ENCODE measurements at regions not wholly inside any gene's neighbourhood (a gene's known extent, or its start where the extent isn't known, plus 50 kb on each side); places are given as distances from the start of the nearest gene placed in this dataset.
"Not testable (repeated sequence)": the region's sequence is repeated elsewhere in the genome, so short reads cannot be mapped to it uniquely, and the experiment has no call there.

DNA sequence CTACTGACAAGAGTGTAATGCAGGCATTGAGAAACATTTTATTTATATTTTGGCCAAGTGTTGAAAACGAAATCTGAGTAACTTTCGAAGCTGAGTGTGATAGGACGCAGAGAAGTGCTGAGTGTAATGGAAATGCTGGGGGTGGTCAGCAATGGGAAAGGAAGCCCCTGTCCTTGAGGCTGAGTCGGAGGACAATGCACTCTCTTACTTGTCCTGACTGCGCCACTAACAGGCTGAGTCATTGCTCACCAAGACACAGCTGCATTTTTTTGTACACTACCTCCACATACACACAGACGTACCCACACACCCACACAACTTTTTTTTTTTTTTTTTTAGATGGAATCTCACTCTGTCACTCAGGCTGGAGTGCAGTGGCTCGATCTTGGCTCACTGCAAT, 637.7 kb downstream of the SLCO4C1 start:
- Mint-ChIP-seq H3K27ac (no peak overlapping the region), H3K9me3 (no peaks in the 10 kb centered on the region), H3K27me3 (no peaks in the 10 kb centered on the region), H3K4me3 (no peak overlapping the region), H3K36me3 (no peaks in the 10 kb centered on the region), H3K4me1 (ENCODE audit: low read depth) (no peaks in the 10 kb centered on the region)
- POLR2A ChIA-PET = no interaction called here
- CTCF ChIA-PET = no interaction called here
- DNase-seq = no peak
- intact Hi-C loops (cut with micrococcal nuclease) = no loop called here

DNA sequence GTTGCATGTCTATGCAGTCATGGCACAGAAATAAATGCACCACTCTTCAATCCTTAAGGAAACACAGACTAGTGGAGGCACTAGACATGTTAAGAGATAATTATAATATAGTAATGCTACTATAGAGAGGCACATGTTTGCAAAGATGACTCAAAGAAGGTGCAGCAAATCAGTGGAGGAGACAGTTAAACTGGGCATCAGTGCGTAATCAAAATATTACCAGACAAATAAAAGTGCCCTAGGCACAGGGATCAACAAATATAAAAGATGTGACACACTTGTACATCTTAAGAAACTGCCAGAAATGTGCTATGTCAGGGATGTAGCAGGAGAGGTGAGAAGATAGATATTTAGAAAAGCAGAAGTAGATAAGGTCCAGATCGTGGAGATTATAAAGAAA, 642.1 kb downstream of the SLCO4C1 start:
- intact Hi-C loops (cut with micrococcal nuclease) = no loop called here
- CTCF ChIA-PET = no interaction called here
- POLR2A ChIA-PET = no interaction called here
- no peaks in the 10 kb centered on the region for H3K9me3 Mint-ChIP-seq
- no peaks in the 10 kb centered on the region for H3K36me3 Mint-ChIP-seq
- no peak overlapping the region for H3K27ac Mint-ChIP-seq
- DNase-seq = no peak
- H3K4me1 Mint-ChIP-seq (ENCODE audit: low read depth) = no peaks in the 10 kb centered on the region
- H3K27me3 Mint-ChIP-seq = no peaks in the 10 kb centered on the region
- no peak overlapping the region for H3K4me3 Mint-ChIP-seq

DNA sequence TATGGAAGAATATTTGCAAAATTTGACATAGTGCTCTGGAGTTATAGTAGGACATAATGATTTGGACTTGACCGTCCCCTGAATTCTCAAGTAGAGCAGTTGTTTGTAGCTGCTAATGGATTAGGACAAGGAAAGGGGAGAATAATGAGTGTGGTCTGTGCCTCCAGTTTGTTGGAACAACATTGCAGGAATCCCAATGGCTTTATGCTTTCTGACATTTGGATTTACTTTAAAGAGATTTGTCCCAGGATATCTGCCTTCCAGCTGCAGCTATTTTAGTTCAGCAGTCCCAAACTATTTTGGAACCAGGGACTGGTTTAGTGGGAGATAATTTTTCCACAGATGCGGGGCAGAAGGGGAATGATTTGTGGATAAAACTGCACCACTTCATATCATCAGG, 648.2 kb downstream of the SLCO4C1 start:
- Mint-ChIP-seq H3K9me3 (no peaks in the 10 kb centered on the region), H3K4me1 (ENCODE audit: low read depth) (no peaks in the 10 kb centered on the region), H3K36me3 (no peaks in the 10 kb centered on the region), H3K27me3 (no peaks in the 10 kb centered on the region), H3K27ac (no peak overlapping the region), H3K4me3 (no peak overlapping the region)
- CTCF ChIA-PET = no interaction called here
- intact Hi-C loops (cut with micrococcal nuclease) = no loop called here
- POLR2A ChIA-PET = no interaction called here
- no peak for DNase-seq

DNA sequence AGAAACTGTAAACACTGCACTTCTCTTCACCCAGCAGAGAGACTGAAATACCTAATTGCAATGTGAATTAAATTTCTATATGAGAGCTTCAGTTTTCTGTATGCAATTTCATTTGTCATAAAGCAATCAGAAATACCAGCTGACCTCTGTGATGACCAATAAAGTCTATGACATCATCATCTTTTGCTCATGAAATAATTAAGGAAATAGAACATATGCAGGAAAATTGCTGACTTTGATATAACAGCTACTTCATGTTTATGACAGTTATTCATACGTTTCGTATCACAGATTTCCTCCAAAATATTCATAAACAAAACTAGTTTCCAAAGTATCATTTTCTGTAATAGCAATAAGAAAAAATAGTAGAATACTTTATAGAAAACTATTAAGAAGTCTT, 652.3 kb downstream of the SLCO4C1 start:
- H3K4me1 Mint-ChIP-seq (ENCODE audit: low read depth) = no peaks in the 10 kb centered on the region
- intact Hi-C loops (cut with micrococcal nuclease) = no loop called here
- H3K36me3 Mint-ChIP-seq = no peaks in the 10 kb centered on the region
- no peak overlapping the region for H3K4me3 Mint-ChIP-seq
- no peaks in the 10 kb centered on the region for H3K27me3 Mint-ChIP-seq
- H3K27ac Mint-ChIP-seq = no peak overlapping the region
- POLR2A ChIA-PET = no interaction called here
- CTCF ChIA-PET = no interaction called here
- DNase-seq = no peak
- H3K9me3 Mint-ChIP-seq = no peaks in the 10 kb centered on the region

DNA sequence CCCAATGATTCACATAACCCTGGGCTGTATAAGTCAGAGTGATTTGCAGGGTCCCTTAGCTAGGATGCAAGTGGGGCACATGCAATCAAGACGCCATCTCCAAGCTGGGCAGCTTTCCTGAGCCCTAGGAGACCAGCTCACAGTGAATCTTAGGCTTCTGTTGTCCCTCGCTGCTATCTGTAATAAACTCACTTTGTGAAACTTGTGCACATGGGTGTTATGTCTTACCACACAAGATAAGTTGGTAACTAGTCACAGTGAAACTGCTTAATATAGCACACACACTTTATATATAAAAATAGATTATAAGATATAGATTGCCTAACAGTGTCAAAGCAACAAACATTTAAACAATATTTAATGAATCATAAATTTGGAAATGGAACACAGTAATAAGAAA, 658.5 kb downstream of the SLCO4C1 start:
- Mint-ChIP-seq H3K27me3 (no peaks in the 10 kb centered on the region), H3K27ac (no peak overlapping the region), H3K4me1 (ENCODE audit: low read depth) (no peaks in the 10 kb centered on the region), H3K9me3 (no peaks in the 10 kb centered on the region), H3K36me3 (no peaks in the 10 kb centered on the region), H3K4me3 (no peak overlapping the region)
- intact Hi-C loops (cut with micrococcal nuclease) = no loop called here
- no peak for DNase-seq
- ChIA-PET CTCF (no interaction called here), POLR2A (no interaction called here)

DNA sequence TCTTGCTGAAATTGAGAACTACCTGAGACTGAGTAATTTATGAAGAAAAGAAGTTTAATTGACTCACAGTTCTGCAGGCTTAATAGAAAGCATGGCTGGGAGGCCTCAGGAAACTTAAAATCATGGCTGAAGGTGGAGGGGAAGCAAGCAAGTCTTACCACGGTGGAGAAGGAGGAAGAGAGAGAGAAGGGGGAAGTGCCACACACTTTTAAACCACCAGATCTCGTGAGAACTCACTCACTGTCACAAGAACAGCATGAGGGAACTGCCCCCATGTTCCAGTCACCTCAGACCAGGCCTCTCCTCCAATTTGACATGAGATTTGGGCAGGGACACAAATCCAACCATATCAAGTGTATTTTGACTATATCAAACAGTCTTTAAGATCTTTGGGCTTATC, 668.3 kb downstream of the SLCO4C1 start:
- H3K36me3 Mint-ChIP-seq; DNase-seq; H3K4me1 Mint-ChIP-seq (ENCODE audit: low read depth); H3K4me3 Mint-ChIP-seq; H3K27me3 Mint-ChIP-seq; POLR2A ChIA-PET; intact Hi-C loops (cut with micrococcal nuclease); CTCF ChIA-PET; H3K9me3 Mint-ChIP-seq; H3K27ac Mint-ChIP-seq: not testable (repeated sequence)

DNA sequence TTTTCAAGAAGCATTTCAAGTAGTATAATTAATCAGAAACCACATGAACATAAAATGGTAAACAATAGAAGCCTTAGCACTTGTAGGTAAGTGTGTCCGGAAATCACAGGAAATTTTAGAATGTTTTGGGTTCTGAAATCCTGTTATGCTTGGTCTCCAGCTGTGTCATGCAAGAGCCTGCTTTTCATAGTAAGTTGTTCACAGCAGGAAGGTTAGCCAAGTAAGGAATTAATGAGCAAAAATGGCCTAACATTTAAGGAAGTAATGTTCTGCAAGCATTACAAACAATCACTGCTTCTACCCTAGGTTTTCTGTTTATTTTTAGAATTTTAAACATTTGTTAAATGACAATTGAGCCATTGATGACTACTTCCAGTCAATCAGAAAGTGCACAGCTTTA, 669.5 kb downstream of the SLCO4C1 start:
- Mint-ChIP-seq H3K4me3 (no peak overlapping the region), H3K27ac (no peak overlapping the region), H3K4me1 (ENCODE audit: low read depth) (no peaks in the 10 kb centered on the region), H3K36me3 (no peaks in the 10 kb centered on the region), H3K9me3 (no peaks in the 10 kb centered on the region), H3K27me3 (no peaks in the 10 kb centered on the region)
- no peak for DNase-seq
- ChIA-PET POLR2A (no interaction called here), CTCF (interaction anchor here (0.6 kb wide), 1 partner anchor 782 kb away, joined by 3 read pairs; no protein-coding TSS in a partner anchor)
- intact Hi-C loops (cut with micrococcal nuclease) = no loop called here

DNA sequence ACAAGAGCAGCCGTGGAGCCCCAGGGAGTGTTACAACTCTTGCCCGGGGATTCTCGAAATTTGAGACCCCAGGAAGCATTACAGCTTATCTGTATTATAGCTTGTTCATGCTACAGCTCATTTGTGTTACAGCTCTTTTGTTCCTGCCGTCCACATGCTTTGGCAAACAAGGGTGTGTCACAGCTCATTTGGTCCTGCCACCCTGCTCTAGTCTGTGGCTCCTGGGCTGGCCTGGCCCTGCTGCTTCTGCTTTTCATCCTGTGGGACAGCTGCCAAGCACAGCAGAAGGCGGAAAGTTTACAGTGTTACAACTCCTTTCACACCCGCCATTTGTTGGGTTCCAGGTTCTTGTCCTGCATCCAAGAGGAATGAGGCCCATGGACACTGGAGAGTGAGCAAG, 685.0 kb downstream of the SLCO4C1 start:
- intact Hi-C loops (cut with micrococcal nuclease) = no loop called here
- Mint-ChIP-seq H3K4me1 (ENCODE audit: low read depth) (no peaks in the 10 kb centered on the region), H3K4me3 (no peak overlapping the region), H3K27ac (no peak overlapping the region), H3K36me3 (no peaks in the 10 kb centered on the region), H3K9me3 (peaks cover 2% of the 10 kb centered on the region), H3K27me3 (no peaks in the 10 kb centered on the region)
- DNase-seq = no peak
- POLR2A ChIA-PET = interaction anchor here (0.6 kb wide), 1 partner anchor 419 kb away, joined by 3 read pairs; no protein-coding TSS in a partner anchor
- CTCF ChIA-PET = no interaction called here

DNA sequence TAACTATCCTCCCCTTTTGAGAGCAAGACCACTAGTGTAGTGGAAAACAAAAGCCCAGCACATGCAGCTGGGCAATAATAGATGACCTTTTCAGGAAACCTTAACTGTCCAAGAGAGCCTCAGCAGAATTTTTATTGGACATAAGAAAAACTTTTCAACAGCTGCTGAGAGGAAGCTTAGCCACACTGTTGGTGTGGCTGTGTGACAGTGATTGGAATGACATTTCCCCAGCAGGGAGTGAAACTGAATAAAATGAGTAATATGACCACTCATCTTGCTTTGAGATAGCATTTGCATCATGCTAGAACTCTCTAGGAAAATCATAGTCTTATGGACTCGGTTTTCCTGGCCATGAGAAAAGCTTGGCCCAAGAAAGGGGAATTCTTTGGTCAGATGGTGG, 687.8 kb downstream of the SLCO4C1 start:
- intact Hi-C loops (cut with micrococcal nuclease) = no loop called here
- no peak overlapping the region for H3K4me3 Mint-ChIP-seq
- no peaks in the 10 kb centered on the region for H3K27me3 Mint-ChIP-seq
- H3K4me1 Mint-ChIP-seq (ENCODE audit: low read depth) = no peaks in the 10 kb centered on the region
- CTCF ChIA-PET = no interaction called here
- H3K36me3 Mint-ChIP-seq = no peaks in the 10 kb centered on the region
- no peaks in the 10 kb centered on the region for H3K9me3 Mint-ChIP-seq
- DNase-seq = no peak
- H3K27ac Mint-ChIP-seq = no peak overlapping the region
- POLR2A ChIA-PET = no interaction called here

DNA sequence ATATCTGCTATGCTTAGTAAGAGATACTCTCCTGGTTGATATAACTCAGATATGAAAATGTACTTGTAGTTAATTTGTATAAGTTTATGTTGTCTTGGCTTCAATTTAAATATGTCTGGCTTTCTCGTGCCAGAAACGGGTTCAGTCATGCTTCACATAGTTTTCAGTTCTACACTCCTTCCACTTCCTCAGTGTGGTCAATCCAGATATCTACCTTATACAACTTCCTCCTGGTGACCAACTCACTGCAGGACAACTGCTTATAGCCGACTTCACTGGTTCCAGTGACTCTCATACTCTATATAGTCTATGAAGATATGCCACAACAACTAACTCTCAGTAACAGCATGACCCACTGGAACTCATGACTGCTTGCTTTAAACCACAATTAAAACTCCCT, 690.4 kb downstream of the SLCO4C1 start:
- DNase-seq = no peak
- intact Hi-C loops (cut with micrococcal nuclease) = no loop called here
- no peaks in the 10 kb centered on the region for H3K9me3 Mint-ChIP-seq
- no peaks in the 10 kb centered on the region for H3K36me3 Mint-ChIP-seq
- no peaks in the 10 kb centered on the region for H3K27me3 Mint-ChIP-seq
- no peak overlapping the region for H3K27ac Mint-ChIP-seq
- POLR2A ChIA-PET = no interaction called here
- CTCF ChIA-PET = no interaction called here
- H3K4me1 Mint-ChIP-seq (ENCODE audit: low read depth) = no peaks in the 10 kb centered on the region
- H3K4me3 Mint-ChIP-seq = no peak overlapping the region

DNA sequence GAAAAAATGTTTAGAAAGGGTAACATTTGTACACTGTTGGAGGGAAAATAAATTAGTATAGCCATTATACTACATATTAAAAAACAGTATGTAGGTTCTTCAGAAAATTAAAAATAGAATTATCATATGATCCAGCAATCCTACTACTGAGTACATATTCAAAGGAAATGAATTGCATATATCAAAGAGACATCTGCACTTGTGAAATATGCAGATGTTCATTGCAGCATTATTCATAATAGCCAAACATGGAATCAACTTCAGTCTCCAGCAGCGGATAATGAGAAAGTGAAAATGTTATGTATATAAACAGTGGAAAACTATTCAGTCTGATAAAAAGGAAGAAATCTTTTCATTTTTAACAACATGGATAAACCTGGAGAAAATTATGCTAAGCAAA, 695.5 kb downstream of the SLCO4C1 start:
- DNase-seq = no peak
- H3K4me3 Mint-ChIP-seq = no peak overlapping the region
- H3K36me3 Mint-ChIP-seq = no peaks in the 10 kb centered on the region
- no peaks in the 10 kb centered on the region for H3K4me1 Mint-ChIP-seq (ENCODE audit: low read depth)
- POLR2A ChIA-PET = no interaction called here
- H3K27ac Mint-ChIP-seq = no peak overlapping the region
- peaks cover 6% of the 10 kb centered on the region for H3K9me3 Mint-ChIP-seq
- no peaks in the 10 kb centered on the region for H3K27me3 Mint-ChIP-seq
- intact Hi-C loops (cut with micrococcal nuclease) = no loop called here
- CTCF ChIA-PET = no interaction called here

DNA sequence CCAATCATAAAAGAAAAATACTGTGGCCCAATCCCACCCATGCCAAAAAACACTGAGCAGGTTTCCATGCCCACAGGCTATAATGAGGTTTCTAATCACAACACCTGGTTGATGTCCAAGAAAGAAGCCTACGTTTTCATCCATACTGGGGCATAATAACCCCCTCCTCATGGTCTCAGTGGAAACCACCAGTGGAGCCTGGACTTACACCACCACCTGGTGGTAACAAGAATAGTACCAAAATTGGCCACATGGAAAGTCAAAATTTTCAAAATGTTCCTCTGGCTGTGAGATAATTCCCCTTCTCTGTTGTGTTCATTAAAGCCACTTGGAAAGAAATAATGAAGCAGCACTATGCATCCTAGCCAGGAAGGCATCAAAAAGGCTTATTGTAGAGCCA, 687.3 kb upstream of the ST8SIA4 start:
- intact Hi-C loops (cut with micrococcal nuclease) = no loop called here
- POLR2A ChIA-PET = no interaction called here
- Mint-ChIP-seq H3K4me3 (no peak overlapping the region), H3K9me3 (peaks cover 5% of the 10 kb centered on the region), H3K27ac (no peak overlapping the region), H3K36me3 (no peaks in the 10 kb centered on the region), H3K4me1 (ENCODE audit: low read depth) (no peaks in the 10 kb centered on the region), H3K27me3 (no peaks in the 10 kb centered on the region)
- no peak for DNase-seq
- CTCF ChIA-PET = no interaction called here

DNA sequence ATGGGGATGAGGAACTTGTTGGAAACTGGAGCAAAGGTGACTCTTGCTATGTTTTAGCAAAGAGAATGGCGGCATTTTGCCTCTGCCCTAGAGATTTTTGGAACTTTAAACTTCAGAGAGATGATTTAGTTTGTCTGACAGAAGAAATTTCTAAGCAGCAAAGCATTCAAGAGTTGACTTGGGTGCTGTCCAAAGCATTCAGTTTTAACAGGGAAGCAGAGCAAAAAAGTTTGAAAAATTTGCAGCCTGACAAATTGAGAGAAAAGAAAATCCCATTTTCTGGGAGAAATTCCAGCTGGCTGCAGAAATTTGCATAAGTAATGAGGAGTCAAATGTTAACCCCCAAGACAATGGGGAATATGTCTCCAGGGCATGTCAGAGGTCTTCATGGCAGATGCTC, 682.3 kb upstream of the ST8SIA4 start:
- DNase-seq = no peak
- Mint-ChIP-seq H3K27me3 (no peaks in the 10 kb centered on the region), H3K27ac (no peak overlapping the region), H3K4me3 (no peak overlapping the region), H3K4me1 (ENCODE audit: low read depth) (no peaks in the 10 kb centered on the region), H3K36me3 (no peaks in the 10 kb centered on the region), H3K9me3 (no peaks in the 10 kb centered on the region)
- CTCF ChIA-PET = no interaction called here
- POLR2A ChIA-PET = no interaction called here
- intact Hi-C loops (cut with micrococcal nuclease) = no loop called here

DNA sequence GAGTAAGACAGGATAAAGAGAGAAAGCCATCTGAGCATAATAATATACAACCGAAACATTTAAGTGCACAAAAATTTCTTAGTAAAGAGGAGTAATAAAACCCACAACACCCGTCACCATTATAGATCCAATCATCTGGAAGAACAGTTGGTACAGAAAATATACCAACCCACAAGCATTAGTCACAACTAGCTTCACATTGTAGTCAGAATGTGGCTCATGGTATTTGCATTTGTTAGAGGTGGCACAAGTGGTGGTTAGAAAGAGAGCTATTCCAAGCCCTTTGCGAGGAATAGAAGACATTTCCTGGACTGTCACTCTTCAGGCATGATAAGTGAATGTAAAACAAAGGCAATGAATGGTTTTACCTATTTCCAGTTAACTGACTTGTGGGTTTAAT, 677.5 kb upstream of the ST8SIA4 start:
- DNase-seq = no peak
- no peaks in the 10 kb centered on the region for H3K9me3 Mint-ChIP-seq
- intact Hi-C loops (cut with micrococcal nuclease) = no loop called here
- ChIA-PET CTCF (no interaction called here), POLR2A (no interaction called here)
- H3K4me3 Mint-ChIP-seq = no peak overlapping the region
- H3K27ac Mint-ChIP-seq = no peak overlapping the region
- no peaks in the 10 kb centered on the region for H3K27me3 Mint-ChIP-seq
- H3K36me3 Mint-ChIP-seq = no peaks in the 10 kb centered on the region
- H3K4me1 Mint-ChIP-seq (ENCODE audit: low read depth) = no peaks in the 10 kb centered on the region

All from activated CD4-positive, alpha-beta memory T cell treated with anti-CD3 and anti-CD28 coated beads for 36 hours (primary cell).